ENCODE measurements at regions not wholly inside any gene's neighbourhood (a gene's known extent, or its start where the extent isn't known, plus 50 kb on each side); places are given as distances from the start of the nearest gene placed in this dataset.

DNA sequence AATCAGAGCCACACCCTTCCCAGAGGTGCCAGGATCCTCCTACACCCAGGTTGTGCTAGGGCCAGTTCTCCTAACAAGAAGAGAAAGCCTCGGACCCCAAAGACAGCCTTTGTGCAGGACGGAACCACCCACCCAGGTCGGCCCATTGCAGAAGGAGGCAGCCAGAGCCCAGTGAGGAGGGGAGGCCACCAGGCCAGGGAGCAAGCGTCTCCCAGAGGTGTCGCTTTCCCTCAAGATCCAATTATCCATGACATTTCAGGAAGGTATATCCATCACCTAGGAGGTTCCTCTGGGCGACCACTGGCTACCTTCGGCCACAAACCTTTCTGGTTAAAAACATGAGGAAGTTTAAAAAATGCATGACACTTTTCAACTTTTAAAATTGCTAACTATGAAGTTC is 87.4 kb upstream of the THBS2 start:
- TF ChIP-seq POLR2A (IDR thresholded peaks at IDR 0.05; ENCODE audit: low read depth, low read length): no peak
- TF ChIP-seq TAF1 (IDR thresholded peaks at IDR 0.05; ENCODE audit: low read depth, low read length): no peak
